Adrenal gland (tissue), 9 donors: ENCODE measurements at regions not wholly inside any gene's neighbourhood (a gene's known extent, or its start where the extent isn't known, plus 50 kb on each side); places are given as distances from the start of the nearest gene placed in this dataset.

Experiments used
- DNase-seq, 7 donors: peaks; one replicate each; pipeline ENCODE4 v3.0.0-alpha.2; 2019 to 2020
- H3K27ac ChIP-seq, 5 donors: fragments of 200-600 bp; sonication (generic) in 4 of 5; 1 replicate in 3 of 5; 2 replicates in 2 of 5; pipeline versions ENCODE4 v1.5.1 to v1.8.0; 2016 to 2020; ENCODE audit warnings: mild to moderate bottlenecking in 1 of 5
- H3K27me3 ChIP-seq: fragments of 200-600 bp; 2 replicates; pipeline ENCODE4 v1.8.0; 2021
- H3K36me3 ChIP-seq, 2 donors: fragments of 200-600 bp; replicated peaks in 1 of 2; 1 replicate in 1 of 2; 2 replicates in 1 of 2; pipeline versions ENCODE4 v1.5.1 to v1.8.0; 2018 to 2022
- H3K4me1 ChIP-seq, 2 donors: fragments of 200-600 bp; replicated peaks in 1 of 2; 1 replicate in 1 of 2; 2 replicates in 1 of 2; pipeline versions ENCODE4 v1.5.1 to v1.8.0; 2018 to 2021
- H3K4me3 ChIP-seq, 4 donors: fragments of 200-600 bp; sonication (generic) in 3 of 4; one replicate each; pipeline ENCODE4 v1.5.1; 2016 to 2018
- H3K9me3 ChIP-seq, 3 donors: fragments of 200-600 bp; sonication (generic) in 1 of 3; replicated peaks in 1 of 3; 1 replicate in 2 of 3; 2 replicates in 1 of 3; pipeline versions ENCODE4 v1.5.1 to v1.8.0; 2016 to 2021
- CTCF ChIP-seq, 6 experiments: fragments of 450-650 bp in 4 of 6; fragments of 200-600 bp in 2 of 6; sonication (generic) in 1 of 6; IDR thresholded peaks; 1 replicate in 5 of 6; 2 replicates in 1 of 6; pipeline versions ENCODE4 v1.5.1 to v1.8.0; 2016 to 2021; ENCODE audit warnings: antibody characterized with exemption in 6 of 6, mild to moderate bottlenecking in 2 of 6, moderate library complexity in 1 of 6
- POLR2A ChIP-seq, 2 donors: fragments of 450-650 bp; IDR thresholded peaks; one replicate each; pipeline ENCODE4 v1.6.1; 2017; ENCODE audit warnings: antibody characterized with exemption in 2 of 2, mild to moderate bottlenecking in 2 of 2, moderate library complexity in 1 of 2
- WGBS, 4 donors: extraction: QIAGEN DNeasy Blood & Tissue Kit in 2 of 4; methylation state at CpG; one replicate each; pipeline versions ENCODE4 v1.1.5 to v1.1.7; 2013 to 2017; 5-methylcytosine and 5-hydroxymethylcytosine counted together
- intact Hi-C, 2 donors: fragments of 100-400 bp; cut with DNase I; formaldehyde crosslinking; loops; one replicate each; pipeline versions ENCODE4 v1.14.1 to v1.15.0; 2022 to 2023
- donor health status: healthy with polysubstance abuse.
- donor health status: Bipolar disorder and iron deficiency.
- donor health status: DM: yes; HTN: yes; CAD: no.
- donor health status: DM: no; HTN: no; CAD: no.
- donor health status: DM: no; HTN: no; CAD: no.

- 89 to 93% (median 91%) methylated on average over 4 of the region's 4 CpGs for WGBS, 4 donors
- Histone ChIP-seq H3K9me3 (no peaks in the 10 kb centered on the region), H3K36me3 (no peaks in the 10 kb centered on the region), H3K27me3 (no peaks in the 10 kb centered on the region), H3K4me3 (no peak overlapping the region), H3K4me1 (no peaks in the 10 kb centered on the region), H3K27ac (no peak overlapping the region)
- TF ChIP-seq POLR2A (IDR thresholded peaks at IDR 0.05) = no peak
- no peak for TF ChIP-seq CTCF (IDR thresholded peaks at IDR 0.05)
- intact Hi-C loops = no loop called here
- no peak for DNase-seq
Measured at GRCh38 chr3:40912461-40912860, 286.8 kb upstream of the CTNNB1 start.

- DNase-seq = no peak
- no peak overlapping the region for H3K4me3 ChIP-seq
- H3K36me3 ChIP-seq = no peaks in the 10 kb centered on the region
- no peaks in the 10 kb centered on the region for H3K9me3 ChIP-seq
- no peaks in the 10 kb centered on the region for H3K4me1 ChIP-seq
- TF ChIP-seq CTCF (IDR thresholded peaks at IDR 0.05) (no peak), POLR2A (IDR thresholded peaks at IDR 0.05) (no peak)
- H3K27ac ChIP-seq = no peak overlapping the region
- WGBS, 4 donors = 79 to 92% (median 86%) methylated on average over 4 of the region's 4 CpGs
- no peaks in the 10 kb centered on the region for H3K27me3 ChIP-seq
- intact Hi-C loops = no loop called here
Measured at GRCh38 chr3:40913192-40913591, 286.1 kb upstream of the CTNNB1 start.

- H3K36me3 ChIP-seq = no peaks in the 10 kb centered on the region
- no peaks in the 10 kb centered on the region for H3K4me1 ChIP-seq
- TF ChIP-seq POLR2A (IDR thresholded peaks at IDR 0.05) (no peak), CTCF (IDR thresholded peaks at IDR 0.05) (no peak)
- no peaks in the 10 kb centered on the region for H3K27me3 ChIP-seq
- no peak overlapping the region for H3K27ac ChIP-seq
- WGBS, 4 donors = 87 to 95% (median 90%) methylated on average over 1 to 2 of the region's 2 CpGs
- intact Hi-C loops = no loop called here
- DNase-seq = no peak
- H3K9me3 ChIP-seq = no peaks in the 10 kb centered on the region
- H3K4me3 ChIP-seq = no peak overlapping the region
Measured at GRCh38 chr3:40913641-40914040, 285.7 kb upstream of the CTNNB1 start.

GRCh38 chr3:40914475-40914874 is 284.8 kb upstream of the CTNNB1 start:
- intact Hi-C loops = no loop called here
- Histone ChIP-seq H3K9me3 (no peaks in the 10 kb centered on the region), H3K27me3 (no peaks in the 10 kb centered on the region), H3K36me3 (no peaks in the 10 kb centered on the region), H3K4me1 (no peaks in the 10 kb centered on the region), H3K27ac (no peak overlapping the region), H3K4me3 (no peak overlapping the region)
- no peak for TF ChIP-seq POLR2A (IDR thresholded peaks at IDR 0.05)
- no peak for TF ChIP-seq CTCF (IDR thresholded peaks at IDR 0.05)
- no peak for DNase-seq
- 75 to 90% (median 78%) methylated on average over 2 of the region's 2 CpGs for WGBS, 4 donors
